Amniotic stem cell (primary cell): ENCODE measurements at regions not wholly inside any gene's neighbourhood (a gene's known extent, or its start where the extent isn't known, plus 50 kb on each side); places are given as distances from the start of the nearest gene placed in this dataset.

Experiments
- DNase-seq: peaks from one replicate; lab custom pipeline; 2025; lab: John Stamatoyannopoulos, UW

DNA sequence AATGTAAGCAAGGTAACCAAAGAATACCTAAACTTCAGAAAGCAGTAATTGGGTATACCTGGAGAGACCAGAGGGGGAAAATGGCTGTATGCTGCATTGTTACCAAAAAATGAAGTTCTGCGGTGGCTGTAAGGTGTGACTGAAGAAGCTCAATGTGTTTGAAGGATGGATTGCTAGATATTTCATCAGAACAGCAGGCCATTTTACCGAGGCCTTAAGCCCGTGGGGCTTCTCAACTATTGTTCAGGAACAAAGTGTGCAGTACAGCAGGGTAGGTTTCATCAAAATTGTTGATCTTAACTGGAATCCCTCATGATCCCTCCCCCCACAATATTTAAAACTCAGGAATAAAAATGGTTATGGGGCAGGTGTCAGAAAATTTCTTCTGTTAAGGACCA, 204.0 kb upstream of the GHITM start:
- no peak for DNase-seq

DNA sequence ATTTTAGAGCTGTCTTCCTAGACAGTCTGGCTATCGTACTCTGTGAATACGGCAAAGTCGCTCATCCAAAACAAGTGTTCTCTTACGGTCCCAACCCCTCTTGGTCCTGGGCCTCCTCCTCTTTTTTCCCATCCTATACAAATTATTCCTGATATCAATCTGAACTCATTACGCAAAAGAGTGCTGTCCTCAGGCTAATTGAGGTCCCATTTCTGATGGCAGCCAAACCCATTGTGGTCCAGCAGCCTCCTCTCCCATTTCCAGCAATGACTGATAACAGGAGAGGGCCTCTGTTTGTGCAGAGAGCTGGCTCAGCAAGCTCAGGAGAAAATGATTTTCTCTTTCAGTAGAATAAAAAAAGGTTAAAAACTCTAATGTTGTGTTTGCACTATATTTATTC, 203.4 kb upstream of the GHITM start:
- DNase-seq, result no peak

DNA sequence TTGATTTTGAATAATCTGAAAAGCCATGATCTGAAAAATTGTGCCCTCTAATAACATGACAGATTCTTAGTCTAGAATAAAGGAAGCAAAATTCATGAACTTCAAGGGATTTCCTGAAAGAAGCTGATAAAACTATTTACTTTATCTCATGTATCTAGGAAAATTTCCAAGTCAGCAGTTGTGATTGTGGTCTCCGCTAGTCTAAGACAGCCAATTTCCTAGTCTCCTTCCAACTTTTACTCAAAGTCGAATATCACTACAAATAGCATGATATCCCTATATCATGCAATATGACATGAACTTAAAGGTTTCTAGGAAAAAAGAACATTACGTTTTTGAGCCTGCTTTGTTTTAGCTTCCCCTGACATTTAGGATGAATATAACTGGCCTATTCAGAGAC, 202.1 kb upstream of the GHITM start:
- DNase-seq, result no peak

DNA sequence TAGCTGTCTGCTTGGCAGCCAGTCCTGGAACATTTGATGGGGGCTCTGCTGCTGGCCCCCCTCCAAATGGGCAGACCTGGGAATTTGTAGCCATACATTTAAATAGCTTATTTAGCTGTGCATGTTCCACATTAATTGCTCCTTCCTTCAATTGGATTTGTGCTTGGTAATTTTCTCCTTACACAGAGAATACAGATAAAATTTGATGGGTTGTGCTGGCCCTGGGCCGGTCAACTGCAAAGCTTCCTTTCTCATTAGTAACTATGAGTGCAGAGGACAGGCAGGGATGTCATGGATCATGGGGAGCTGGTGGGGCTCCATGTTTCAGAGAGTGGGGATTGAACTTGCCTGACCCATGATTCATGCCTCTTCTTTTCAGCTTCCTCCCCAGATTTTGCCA, 201.5 kb upstream of the GHITM start:
- DNase-seq, result no peak

DNA sequence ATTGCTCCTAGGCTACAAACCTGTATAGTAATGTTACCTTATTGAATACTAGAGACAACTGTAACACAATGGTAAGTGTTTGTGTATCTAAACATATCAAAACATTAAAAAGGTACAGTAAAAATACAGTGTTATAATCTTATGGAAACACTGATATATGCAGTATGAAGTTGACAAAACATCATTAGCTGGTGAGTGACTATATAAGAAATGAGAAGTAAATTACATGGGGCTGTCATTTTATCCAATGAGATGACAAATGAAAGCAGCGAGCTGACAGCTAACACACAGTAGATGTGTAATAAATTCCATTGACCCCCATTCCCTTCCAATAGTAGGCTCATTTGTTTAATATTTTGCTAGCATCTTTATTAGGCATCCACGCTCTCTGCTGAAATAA, 198.1 kb upstream of the GHITM start:
- no peak for DNase-seq

DNA sequence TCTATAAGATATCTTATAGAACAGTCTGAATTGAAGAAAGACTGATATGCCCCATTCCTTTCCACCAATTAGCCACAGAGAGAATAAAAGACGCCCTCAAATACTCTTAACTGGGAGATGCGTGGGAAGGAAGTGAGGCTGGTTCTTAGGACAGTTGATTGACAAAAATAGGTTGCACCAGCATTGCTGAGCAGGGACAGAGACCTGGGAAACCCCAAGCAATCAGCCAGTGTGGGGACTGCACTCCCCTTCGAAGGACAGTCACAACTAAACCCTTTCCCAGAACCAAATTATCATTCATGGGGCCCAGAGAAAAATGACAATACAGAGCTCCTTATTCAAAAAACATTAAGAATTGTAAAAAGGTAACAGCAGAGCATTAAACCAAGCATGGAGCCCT, 196.9 kb upstream of the GHITM start:
- no peak for DNase-seq

DNA sequence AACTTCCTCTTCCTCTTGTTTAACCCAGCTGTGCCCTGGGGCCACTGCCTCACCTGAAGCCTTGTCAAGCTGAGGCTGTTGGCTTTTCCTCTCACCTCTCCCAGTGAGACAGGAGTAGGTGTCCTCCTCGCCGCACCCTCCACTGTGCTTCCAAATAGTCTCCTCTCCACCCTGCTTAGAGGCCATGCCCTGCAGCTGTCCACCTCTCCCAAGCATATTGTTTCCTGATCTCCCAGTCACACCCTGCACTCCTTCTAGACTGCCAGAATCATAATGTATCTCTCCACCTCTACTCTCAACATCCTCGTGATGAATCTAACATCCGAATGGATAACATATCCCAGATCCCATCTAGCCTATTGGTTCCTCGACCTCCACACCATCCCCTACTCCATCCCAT, 196.3 kb upstream of the GHITM start:
- DNase-seq, result no peak

DNA sequence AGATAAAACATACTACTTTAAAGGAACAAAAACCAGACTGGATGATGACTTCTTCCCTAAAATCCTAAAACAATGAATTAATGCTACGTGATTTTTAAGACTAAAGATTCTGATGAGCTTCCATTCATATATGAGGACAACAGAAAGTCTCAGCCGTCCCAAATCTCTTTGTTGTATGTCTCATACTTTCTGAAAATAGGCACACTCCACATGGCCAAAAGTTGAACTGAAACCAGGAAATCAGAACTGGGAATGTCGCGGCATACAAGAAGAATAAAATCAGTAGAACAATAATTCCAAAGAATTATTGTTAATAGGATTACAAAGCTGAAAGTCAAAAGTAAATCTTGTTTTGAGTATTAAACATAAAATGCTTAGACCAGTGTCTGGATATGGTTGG, 195.4 kb upstream of the GHITM start:
- no peak for DNase-seq

DNA sequence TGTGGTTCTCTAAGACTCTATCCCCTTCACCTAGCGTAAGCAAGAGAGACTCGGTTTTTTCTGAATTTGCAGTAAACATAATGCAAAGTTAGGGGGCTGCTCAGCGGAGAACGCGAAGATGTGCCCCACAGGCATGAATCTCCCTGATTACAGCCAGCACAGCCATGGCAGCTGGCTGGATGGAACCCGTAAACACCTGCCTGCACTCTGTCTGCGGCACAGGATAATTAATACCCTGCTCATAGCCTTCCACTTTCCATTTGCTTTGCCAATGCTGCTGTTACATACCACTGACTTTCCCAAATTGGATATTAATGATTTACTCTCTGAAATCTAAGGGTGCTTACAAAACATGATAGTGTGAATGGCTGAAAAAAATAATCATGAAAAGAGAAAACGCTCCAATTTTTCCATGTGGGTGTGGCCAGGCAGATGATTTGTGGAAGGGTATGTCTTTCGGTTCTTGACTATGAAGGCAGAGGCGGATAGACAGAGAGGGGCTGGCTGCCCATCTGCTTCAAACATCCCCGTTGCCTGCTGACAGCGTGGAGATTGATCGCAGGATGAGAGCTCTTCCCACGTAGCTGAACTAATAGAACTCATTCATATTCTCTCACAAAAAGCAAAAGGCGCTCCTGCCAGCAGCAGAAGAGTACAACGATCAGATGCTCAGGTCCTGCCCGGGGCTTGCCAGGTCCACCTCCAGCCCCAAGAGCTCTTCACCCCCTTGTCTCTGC, 193.2 kb upstream of the GHITM start:
- DNase-seq, result no peak

DNA sequence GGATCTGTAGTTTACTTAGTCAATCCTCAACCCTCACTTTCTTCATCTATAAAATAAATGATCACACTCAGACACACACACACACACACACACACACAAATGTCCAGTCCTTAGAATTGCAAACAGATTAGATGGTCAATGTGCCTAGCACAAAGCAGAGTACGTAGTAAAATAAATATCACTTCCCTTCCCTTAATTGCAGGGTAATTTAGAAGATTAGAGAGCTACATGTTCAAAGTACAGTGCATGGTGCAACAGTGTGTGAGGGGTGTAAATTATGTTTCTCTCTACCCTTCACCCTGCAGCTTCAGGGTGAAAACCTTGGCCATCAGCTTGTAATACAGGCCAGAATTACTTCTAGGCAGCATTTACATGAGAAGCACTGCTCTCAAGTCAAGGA, 187.0 kb upstream of the GHITM start:
- DNase-seq, result no peak

DNA sequence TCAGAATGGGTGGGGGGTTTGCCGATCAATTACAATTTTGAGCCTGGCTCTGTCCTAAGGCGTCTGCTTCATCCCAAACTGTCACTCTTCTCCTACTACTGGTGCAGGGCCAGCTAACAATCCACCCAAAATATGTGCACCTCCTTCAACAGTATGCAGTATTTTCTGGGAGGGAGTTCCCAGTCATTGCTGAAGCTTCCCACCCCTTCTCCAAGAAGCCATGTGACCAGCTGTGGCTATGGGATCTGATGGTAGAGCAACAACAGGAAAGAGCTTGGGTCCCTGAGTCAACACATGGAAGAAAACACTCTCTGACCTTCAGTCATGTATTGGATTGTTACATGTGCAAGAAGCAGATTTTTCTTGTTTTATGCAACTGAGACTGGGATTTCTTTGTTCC, 185.7 kb upstream of the GHITM start:
- no peak for DNase-seq

DNA sequence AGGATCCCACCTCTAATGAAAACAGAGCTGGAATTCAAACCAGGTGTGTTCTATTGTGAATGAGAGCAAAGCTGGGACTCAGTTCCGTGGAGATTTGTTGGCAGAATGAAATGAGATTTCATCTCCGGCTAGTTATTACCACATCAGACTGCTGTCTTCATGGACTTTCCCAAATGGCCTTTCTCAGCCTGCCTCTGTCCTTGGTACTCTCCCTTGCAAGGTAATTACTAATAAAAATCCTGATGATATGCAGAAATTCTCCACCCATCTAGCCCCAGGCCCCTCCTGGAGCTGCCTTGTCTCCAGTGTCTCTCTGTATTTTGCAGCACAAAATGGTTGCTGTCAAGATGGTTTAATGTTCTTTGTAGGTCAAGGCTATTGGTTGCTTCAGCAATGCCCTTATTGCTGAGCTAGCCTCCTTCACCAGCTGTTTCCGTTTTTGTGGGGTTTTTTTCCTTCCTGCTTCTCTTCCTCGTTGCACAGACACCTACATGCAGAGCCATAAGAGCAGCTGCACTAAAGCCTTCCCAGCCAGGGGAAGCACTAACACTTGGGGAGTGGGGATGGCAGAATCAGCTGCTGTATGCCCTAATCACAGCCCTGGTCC, 185.0 kb upstream of the GHITM start:
- no peak for DNase-seq

DNA sequence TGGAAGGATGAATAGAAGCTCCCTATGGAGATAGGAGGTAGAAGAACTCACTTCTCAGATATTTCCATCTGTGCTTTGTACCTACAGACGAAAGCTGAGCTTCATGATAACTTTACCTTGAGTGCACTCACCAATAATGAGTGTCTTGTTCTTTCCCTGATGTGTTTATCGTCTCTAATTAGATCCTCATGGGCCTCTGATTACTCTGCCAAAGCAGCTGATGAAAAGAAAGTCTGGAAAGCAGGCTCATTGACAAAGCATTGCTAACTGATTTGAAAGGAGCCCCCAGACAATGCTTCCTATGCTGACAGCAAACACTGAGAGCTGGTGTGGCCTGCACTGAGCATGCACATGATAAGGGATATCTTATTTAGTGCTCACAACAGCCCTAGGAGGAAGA, 183.9 kb upstream of the GHITM start:
- DNase-seq, result no peak

DNA sequence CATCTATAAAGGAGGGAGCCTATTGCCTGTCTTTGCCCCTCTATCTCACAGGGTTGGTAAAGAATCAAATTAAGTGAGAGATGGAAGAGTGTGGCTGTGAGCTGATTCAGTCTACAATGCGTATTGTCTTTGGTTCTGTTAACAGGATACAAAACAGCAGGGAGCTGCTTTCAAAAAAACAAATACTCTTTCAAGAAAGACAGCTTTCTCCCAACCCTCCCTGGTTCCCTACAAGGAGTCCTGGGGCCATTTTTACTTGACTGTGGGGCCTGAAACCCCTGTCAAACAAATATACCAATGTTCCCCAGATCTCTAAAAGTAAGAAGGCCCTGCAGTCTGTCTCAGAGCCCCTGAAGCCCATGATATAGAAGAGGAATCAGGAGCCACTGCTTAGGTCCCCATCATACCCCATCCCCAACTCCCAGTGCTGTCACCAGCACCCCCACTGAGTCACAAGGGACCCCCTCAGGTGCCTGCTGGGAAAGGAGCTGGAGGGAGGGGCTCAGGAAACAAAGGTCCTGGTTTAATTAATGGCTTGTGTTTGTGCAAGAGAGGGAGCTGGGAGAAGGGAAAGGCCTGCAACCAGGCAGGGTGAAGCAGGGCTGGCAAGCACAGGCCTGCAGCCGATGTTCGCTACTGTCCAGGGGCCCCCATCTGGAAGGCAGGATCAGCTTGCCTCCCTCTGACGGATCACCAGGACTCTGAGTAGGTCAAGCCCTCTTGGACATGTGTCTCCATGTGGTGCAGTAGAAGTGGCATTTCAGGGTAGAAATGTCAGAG, 182.0 kb upstream of the GHITM start:
- DNase-seq, result no peak

DNA sequence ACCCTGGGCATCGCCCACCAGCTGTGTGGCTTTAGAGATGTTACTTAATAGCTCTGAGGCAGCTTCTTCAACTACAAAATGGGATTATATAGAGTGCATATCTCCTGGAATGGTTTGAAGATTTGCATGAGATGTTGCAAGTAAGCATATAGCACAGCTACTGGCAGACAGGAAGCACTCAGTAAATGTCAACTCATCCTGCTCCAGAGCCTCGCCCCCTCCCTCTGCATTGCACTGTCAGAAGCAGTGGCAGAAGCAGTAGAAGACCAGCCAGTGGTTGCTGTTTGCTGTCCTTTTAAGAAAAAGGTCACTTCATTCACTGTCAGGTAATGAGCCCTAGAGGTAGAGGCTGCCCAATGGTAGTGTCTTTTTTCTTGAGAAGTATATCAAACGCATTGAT, 180.0 kb upstream of the GHITM start:
- no peak for DNase-seq

DNA sequence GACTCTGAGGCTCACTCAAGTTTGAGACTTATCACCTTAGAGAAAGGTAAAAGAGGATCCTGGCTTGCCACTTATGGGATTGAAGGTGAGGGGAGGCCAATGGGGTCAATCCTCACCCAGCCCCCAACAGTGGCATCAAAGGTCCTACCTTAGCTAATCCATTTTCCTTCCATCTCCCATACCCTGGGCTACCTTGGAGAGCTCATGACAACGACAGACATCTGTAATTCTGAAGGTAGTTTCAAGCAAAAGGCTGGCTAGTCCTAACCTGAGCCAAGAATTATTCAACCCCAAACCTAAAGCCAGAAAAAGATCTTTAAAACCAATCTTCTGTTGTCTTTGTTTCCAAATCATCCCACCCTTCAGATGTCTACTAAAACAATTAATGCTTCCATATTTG, 179.2 kb upstream of the GHITM start:
- DNase-seq, result no peak

DNA sequence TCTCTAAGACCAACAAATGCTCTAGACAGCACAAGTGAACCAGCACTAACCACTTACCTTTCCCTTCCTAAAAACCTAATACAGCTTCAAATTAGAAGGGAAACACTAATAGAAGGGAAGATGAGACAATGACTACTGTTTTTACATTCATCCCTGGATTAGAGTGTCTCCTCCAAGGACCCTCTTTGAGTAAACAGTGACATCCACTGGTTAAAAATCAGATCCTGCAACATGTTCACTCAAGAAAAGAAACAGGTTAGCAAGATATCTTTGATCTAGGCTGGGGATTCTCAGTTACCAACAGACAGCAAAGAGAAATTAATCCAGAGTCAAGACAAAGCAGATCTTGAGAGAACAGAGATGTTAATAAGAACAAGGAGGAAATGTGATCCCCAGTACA, 177.7 kb upstream of the GHITM start:
- no peak for DNase-seq

DNA sequence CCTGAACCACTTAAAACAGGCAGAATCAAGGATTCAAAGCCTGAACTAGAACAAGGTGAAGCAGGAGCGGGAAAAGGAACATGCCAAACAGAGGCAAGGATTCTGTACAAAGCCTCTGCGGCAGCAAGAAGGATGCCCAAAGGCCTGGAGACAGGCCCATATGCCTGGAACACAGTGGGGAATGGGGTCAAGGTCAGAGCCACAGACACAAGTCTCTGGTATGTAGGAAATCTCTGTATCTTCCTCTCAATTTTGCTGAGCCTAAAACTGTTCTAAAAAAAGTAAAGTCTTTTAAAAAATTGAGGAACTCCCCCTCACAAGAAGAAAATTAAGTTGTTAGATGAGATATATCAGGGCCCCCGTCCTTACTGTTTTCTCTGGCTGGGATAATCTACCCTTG, 175.9 kb upstream of the GHITM start:
- no peak for DNase-seq

DNA sequence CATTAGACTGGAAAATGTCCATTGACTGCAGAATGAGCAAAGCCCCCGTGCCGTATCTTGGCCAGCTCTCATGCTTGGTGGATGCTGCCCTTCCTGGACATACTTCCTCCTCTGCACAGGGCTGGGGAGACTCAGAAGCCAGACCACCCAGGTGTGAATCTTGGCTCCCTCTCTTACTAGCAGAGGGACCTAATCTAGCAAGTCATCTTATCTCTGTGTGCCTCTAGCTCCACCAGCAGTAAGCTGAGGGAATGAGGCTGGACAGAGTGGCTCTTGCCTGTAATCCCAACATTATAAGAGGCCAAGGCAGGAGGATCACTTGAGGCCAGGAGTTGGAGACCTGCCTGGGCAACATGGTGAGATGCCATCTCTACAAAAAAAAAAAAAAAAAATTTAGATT, 173.8 kb upstream of the GHITM start:
- no peak for DNase-seq

DNA sequence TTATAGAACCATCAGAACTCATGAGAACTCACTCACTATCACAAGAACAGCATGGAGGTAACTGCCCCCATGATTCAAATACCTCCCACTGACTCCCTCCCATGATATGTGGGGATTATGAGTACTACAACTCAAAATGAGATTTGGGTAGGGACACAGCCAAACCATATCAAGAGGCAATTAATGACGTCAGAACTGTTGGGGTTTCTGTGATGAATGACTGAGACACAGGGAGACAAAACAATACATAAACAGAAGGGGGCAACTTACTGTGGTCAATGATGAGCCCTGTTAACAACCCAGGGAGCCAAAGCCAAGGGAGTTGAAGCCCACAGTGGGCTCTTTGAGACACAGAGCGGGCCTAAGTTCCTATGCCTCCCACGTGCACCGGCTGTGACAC, 171.3 kb upstream of the GHITM start:
- DNase-seq, result no peak

DNA sequence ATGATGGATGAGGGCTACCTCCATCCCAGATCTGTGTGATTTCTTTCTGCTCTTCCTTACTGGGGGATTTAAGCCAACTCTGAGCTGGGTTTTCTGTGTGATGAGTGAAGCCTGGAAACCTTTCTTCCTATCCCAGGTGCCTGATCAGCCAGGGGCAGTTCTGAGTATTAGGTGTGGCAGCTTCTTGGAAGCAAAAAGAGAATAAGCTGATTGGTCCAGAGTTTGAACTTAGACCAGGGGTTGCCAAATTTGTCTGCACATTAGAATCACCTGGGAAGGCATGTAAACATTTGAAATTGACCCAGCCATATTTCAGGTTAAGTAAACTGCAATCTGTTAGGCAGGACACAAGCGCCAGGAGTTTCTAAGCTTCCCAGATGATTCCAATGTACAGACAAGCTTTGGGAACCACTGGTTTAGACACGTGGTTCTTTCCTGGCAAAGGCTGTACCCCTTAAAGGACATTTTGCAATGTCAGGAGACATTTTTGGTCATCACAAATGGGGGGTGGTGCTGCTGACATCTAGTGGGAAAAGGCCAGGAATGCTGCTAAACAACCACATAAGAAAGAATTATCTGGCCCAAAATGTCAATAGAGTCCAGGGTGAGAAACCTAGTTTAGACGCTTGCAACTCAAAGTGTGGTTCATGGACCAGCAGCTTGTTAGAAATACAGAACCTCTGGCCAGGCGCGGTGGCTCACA, 160.5 kb upstream of the GHITM start:
- DNase-seq, result no peak

DNA sequence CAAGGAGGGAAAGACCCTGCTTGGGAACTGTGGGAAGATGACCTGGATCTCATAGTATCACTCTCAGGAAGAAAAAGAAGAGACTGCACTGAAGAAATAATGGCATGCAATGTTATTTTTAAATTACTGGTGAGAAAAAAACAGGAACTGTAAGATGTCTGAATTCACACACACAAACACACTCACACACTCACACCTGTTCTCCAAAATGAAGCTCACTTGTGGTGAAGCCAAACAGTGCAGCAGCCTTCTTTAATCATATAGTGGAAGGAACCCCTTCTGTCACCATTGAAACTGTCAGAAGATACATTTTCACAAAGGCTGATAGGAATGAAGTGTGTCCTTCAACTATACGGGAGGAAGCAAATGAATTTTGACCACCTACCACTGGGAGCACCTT, 156.5 kb upstream of the GHITM start:
- no peak for DNase-seq
